ENCODE measurements at regions not wholly inside any gene's neighbourhood (a gene's known extent, or its start where the extent isn't known, plus 50 kb on each side); places are given as distances from the start of the nearest gene placed in this dataset.

- FAIRE-seq, result no peak
Observed at GRCh38 chr1:13926556-13926955, 226.6 kb downstream of the PRDM2 start.

GRCh38 chr1:13927736-13928135 is 227.7 kb downstream of the PRDM2 start:
- no peak for FAIRE-seq

- FAIRE-seq, result no peak
Observed at GRCh38 chr1:13929313-13929712, 229.3 kb downstream of the PRDM2 start.

GRCh38 chr1:13930151-13930550 is 230.2 kb downstream of the PRDM2 start:
- no peak for FAIRE-seq

GRCh38 chr1:13931226-13931625 is 231.2 kb downstream of the PRDM2 start:
- FAIRE-seq, result no peak

GRCh38 chr1:13935336-13935735 is 235.3 kb downstream of the PRDM2 start:
- no peak for FAIRE-seq

GRCh38 chr1:13941315-13941714 is 241.3 kb downstream of the PRDM2 start:
- no peak for FAIRE-seq

GRCh38 chr1:13943055-13943454 is 243.1 kb downstream of the PRDM2 start:
- no peak for FAIRE-seq

GRCh38 chr1:13945856-13946255 is 245.9 kb downstream of the PRDM2 start:
- no peak for FAIRE-seq

GRCh38 chr1:13947658-13948057 is 247.7 kb downstream of the PRDM2 start:
- FAIRE-seq, result no peak

- FAIRE-seq, result no peak
Observed at GRCh38 chr1:13948396-13948795, 248.4 kb downstream of the PRDM2 start.

- no peak for FAIRE-seq
Observed at GRCh38 chr1:13948888-13949391, 249.0 kb downstream of the PRDM2 start.

- no peak for FAIRE-seq
Observed at GRCh38 chr1:13949546-13949945, 249.6 kb downstream of the PRDM2 start.

- FAIRE-seq, result no peak
Observed at GRCh38 chr1:13950637-13951036, 250.6 kb downstream of the PRDM2 start.

- FAIRE-seq, result no peak
Observed at GRCh38 chr1:13951793-13952751, 252.1 kb downstream of the PRDM2 start.

- no peak for FAIRE-seq
Observed at GRCh38 chr1:13952985-13953384, 253.0 kb downstream of the PRDM2 start.

- FAIRE-seq, result no peak
Observed at GRCh38 chr1:13956393-13956792, 256.4 kb downstream of the PRDM2 start.

GRCh38 chr1:13960375-13960987 is 260.5 kb downstream of the PRDM2 start:
- no peak for FAIRE-seq

GRCh38 chr1:13964768-13965167 is 264.8 kb downstream of the PRDM2 start:
- no peak for FAIRE-seq

GRCh38 chr1:13965770-13966398 is 265.9 kb downstream of the PRDM2 start:
- no peak for FAIRE-seq

- no peak for FAIRE-seq
Observed at GRCh38 chr1:13967707-13968106, 267.7 kb downstream of the PRDM2 start.

GRCh38 chr1:13968361-13968760 is 268.4 kb downstream of the PRDM2 start:
- no peak for FAIRE-seq

- no peak for FAIRE-seq
Observed at GRCh38 chr1:13970631-13971247, 270.8 kb downstream of the PRDM2 start.
